DND-41 (cell line): ENCODE measurements at regions not wholly inside any gene's neighbourhood (a gene's known extent, or its start where the extent isn't known, plus 50 kb on each side); places are given as distances from the start of the nearest gene placed in this dataset.

Source experiments
- CTCF ChIP-seq: IDR thresholded peaks from 2 replicates; pipeline ENCODE4 v1.5.1; 2012; ENCODE audit warnings: borderline replicate concordance, low read length, moderate library complexity, mild to moderate bottlenecking; ENCODE audit not compliant: poor library complexity, severe bottlenecking; ENCODE audit errors: extremely low read depth
- EZH2 ChIP-seq: IDR thresholded peaks from 3 replicates; pipeline ENCODE4 v1.6.1; 2012; ENCODE audit warnings: borderline replicate concordance, low read depth, mild to moderate bottlenecking, moderate library complexity, low read length, inconsistent platforms; ENCODE audit not compliant: severe bottlenecking

GRCh38 chr13:47134939-47135489 lies 238.2 kb upstream of the HTR2A start:
- TF ChIP-seq CTCF: no peak
- no peak for TF ChIP-seq EZH2
